ENCODE measurements at regions not wholly inside any gene's neighbourhood (a gene's known extent, or its start where the extent isn't known, plus 50 kb on each side); places are given as distances from the start of the nearest gene placed in this dataset.
"Not testable (repeated sequence)": the region's sequence is repeated elsewhere in the genome, so short reads cannot be mapped to it uniquely, and the experiment has no call there.

DNA sequence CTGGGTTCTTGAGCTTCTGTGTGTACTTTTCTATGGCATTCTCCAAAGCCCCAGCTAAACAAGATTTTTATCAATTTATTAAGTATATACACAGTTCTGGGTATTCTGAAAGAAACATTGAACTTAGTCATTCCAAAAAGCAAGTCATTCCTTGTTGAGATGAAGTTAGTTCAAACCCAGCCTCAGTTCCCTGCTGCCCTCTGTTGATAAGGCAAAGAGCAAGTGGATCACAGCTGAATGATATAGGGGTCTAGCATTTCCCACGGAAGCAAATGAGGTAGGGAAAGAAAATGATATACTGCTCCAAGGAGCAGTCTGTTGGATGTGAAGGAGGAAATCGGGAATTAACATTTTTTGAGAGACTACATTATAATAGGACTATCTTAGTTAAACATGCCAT lies 841.8 kb upstream of the TENM4 start:
- DNase-seq = no peak

DNA sequence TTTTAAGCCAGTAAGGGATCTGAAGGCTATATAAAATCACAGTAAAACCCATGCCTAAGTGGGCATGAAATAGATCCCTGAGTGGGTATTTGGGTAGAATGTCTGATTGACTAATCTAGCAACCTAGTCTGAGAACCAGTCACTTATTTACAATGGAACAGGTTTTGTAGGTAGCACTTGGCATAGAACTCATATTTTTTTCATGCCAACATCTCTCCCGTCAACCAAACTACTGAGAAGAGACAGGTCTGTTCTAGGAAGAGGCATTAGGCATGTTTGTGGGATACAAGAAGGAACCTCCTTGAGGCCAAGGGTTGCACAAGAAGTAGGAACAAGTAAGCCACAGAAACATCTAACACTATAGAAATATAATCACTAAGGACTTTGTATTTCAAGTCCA lies 840.4 kb upstream of the TENM4 start:
- no peak for DNase-seq

DNA sequence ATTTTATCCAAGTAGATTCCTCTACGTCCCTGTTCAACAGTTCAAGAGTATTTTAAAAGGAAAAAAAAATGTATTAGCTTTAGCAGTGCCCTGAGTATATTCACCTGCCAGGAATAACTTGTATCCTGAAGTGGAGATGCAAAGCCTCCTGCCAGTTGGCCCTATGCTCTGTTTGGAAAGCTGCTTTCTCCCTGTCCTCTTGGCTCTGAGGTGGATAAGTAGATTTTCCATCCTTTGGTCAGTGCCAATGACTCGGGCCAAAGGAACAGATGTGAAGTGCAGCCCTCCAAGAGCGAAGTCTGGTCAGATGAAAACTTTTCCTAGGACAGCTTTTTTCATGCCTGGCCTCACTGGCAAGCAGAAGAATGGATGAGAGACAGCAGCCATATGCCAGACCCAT lies 839.9 kb upstream of the TENM4 start:
- no peak for DNase-seq

DNA sequence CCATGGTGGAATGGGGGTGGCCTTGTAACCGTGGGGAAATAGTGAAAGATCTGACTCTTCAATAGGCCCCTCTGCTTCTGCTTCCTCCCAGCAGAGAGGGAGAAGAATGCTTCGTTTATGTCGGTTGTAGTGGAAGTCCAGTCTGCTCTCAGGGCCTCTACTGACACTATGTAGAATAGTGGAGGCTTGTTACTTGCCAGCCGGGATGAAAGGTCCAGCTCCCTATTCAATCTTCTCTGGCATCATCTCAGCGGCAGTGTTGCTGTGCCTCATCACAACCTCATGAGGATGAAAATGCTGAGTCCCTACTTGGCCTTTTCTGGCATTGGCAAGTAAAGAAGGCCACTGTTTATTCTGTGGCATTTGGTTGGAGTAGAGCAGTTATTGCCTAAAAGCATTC lies 820.9 kb upstream of the TENM4 start:
- DNase-seq = no peak

DNA sequence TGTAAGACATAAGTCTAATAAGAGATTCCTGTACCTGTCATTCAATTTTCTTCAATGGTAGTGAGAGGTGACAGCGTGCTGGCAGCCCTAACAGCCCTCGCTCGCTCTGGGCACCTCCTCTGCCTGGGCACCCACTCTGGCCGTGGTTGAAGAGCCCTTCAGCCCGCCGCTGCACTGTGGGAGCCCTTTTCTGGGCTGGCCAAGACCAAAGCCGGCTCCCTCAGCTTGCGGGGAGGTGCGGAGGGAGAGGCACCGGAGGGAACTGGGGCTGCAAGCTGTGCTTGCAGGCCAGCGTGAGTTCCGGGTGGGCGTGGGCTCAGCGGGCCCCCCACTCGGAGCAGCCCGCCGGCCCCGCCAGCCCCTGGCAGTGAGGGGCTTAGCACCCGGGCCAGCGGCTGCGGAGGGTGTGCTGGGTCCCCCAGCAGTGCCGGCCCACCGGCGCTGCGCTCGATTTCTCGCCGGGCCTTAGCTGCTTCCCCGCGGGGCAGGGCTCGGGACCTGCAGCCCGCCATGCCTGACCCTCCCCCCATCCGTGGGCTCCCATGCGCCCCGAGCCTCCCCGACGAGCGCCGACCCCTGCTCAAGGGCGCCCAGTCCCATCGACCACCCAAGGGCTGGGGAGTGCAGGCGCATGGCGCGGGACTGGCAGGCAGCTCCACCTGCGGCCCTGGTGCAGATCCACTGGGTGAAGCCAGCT lies 816.6 kb upstream of the TENM4 start:
- DNase-seq = not testable (repeated sequence)

DNA sequence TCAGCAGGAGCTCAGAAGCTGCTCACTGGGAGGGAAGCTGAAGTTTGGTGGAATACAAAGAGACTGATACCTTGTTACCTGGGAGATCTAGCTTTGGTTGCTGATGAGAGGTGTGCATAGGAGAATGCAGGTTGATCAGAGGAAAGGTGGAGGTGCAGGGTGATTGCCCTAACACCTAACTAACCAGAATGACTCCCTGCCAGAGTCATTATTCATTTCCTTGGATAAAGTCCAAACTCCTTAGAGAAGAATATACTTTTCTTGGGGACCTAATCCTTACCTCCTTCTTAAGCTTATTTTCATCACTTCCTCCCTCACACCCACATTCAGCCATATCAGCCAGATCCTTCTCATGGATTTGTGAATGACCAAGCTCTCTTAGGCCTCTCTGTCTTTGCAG lies 814.2 kb upstream of the TENM4 start:
- no peak for DNase-seq

DNA sequence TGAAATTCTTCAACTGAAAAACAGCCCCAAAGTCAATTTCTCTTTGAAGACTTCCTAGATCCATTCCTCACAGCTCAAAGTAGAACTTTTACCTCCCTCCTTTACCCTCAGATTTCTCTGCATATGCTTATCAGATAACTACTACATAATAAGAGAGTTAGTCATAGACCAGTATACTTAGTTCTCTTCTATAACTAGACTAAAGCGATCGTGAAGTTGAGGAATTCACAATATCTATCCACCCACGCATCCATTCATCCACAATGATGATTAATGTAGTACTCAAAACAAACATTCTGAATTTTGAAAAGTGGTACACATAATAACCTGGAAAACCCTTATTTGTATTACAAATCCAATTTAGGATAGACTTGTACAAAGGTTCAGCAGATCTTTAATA lies 800.9 kb upstream of the TENM4 start:
- DNase-seq = no peak

DNA sequence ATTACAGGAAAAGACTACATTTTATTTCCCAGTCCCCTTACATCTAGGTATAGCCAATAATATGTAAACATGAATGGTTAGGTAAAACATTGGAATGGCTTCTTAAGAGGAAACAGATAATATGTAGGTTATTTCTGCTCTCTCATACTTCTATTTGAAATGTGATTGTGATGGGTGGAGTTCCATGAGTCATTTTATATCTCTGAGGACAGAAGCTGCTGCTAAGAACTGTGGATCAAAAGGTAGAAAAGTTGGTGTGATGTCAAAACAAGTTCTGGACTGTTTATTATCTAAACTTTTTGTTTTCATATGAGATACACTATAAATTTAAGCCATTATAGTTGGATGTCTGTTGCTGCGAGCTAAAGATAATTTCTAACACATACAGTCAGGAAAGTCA lies 799.4 kb upstream of the TENM4 start:
- no peak for DNase-seq

DNA sequence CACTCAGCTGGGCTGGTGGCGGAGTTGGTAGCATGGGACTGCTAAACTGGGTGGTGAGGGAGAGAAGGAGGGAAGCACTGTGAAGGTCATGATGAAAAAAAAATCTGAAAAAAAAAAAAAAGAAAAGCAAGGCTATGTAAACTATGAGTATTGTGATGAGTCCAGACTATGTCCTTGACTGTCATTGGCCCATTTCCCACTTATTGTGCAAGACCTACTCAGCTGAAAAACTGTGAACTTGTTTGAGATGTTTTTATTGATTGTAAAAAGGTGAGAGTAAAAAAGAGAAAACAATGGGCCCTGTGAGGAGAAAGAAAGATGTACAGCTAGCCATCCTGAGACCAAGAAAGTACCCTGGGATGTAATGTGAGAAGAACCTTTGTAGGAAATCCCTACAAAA lies 798.4 kb upstream of the TENM4 start:
- no peak for DNase-seq

DNA sequence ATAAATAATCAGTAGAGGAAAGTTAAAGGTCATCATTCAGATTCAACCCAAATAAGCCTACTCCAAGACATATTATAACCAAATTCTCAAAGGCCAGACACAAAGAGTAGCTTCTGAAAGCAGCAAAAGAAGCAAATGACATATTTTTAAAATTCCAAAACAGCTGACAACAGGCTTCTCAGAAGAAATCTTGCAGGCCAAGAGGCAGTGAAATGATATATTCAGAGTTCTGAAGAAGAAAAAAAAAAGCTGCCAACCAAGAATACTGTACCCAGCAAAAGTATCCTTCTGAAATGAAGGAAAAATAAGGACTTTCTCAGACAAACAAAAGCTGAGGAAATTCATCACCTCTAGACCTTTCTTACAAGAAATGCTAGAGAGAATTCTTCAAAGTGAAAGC lies 787.1 kb upstream of the TENM4 start:
- DNase-seq = no peak

DNA sequence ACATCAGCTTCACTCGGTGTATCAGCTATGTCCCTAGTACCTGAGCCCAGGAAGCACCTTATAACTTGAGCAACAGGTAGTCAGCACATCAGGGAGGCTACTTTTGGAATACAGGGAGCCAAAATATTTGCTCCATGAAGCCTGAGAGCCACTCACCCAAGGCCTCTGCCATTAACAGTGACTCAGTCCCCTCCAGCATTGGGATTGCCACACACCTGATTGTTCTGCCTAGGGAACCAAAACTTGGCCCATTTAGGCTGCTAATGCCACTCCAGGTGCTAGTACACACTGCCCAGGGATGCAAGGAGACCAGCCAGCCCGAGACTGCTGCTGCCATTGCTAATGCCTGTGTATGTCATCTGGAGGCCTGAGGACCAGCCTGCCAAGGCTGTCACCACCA lies 773.6 kb upstream of the TENM4 start:
- no peak for DNase-seq

DNA sequence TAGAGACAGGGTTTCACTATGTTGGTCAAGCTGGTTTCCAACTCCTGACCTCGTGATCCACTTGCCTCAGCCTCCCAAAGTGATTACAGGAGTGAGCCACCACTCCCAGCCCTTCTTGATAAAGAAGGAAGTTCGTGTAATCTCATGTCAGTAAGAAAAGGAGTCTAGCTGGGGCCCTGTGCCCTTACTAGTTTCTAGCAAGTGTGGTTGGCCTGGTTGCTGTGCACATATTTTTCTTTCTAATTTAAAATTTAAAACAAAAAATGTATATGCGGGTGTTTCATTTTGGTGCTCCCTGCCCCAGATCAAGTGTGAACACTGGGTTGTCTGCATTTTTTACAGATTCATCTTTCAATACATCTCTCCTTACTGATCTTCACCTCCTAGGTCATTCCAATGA lies 770.8 kb upstream of the TENM4 start:
- DNase-seq = no peak

DNA sequence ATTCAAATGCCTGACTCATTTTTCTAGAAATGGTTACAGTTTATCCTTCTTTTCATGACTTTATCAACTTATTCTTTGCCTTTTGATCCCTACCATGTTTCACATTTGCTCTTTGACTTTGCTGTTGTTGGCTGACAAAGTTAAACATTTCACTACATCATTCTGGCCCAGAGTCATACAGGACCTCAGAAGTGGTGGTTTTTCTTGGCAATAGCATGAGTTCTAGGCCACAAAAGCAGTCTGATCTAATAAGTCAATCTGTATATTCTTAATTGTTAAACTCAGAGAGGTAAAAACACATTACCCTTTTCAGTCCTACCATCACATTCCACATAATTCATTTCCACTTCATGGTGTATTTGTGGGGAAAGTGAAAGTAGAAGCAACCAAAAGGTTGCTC lies 763.2 kb upstream of the TENM4 start:
- DNase-seq = no peak

DNA sequence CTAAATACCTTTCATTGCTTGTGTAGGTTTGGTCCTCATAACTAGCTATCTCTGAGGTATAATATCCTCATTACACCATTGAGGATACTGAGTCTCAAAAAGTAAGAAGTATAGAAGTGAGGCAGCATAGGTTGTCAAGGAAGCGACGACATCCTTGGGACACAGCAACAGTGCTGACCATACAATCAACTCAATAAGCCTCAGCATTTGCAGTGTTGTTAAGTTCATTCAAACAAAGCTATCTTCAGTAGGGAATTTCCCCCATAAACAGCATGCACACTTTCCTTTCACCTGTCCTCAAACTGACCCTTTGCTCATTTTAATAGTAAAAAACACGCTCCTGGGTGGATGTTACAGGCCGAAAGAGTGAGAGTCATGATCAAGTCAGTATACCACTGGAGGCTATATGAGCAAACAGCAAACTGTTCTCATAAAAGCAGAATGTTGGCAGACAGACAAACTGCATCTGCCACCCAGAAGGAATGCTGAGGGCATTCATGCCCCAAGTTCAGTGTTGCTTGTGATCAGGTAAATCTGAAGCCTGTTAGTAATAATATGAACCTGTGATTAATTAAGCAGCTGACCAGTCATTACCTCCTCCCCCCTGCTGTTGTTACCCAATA lies 756.2 kb upstream of the TENM4 start:
- no peak for DNase-seq

DNA sequence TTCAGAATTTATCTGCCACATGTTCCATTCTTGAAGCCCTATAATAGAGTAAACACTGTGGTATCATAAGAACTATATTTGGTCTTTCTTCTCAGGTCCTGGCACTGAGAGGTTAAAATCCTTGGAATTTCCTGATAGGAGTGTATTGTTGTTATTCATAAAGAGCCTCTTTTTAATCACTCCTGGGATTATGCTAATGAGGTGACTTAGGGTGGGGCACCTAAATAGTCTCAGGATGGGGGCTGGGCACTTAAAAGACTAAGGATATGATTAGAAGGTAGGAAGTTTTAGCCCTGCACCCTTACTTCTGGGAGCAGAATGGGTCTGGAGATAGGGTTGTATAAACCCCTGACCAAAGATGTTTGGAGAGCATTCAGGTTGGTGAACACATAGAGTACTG lies 755.2 kb upstream of the TENM4 start:
- DNase-seq = no peak

DNA sequence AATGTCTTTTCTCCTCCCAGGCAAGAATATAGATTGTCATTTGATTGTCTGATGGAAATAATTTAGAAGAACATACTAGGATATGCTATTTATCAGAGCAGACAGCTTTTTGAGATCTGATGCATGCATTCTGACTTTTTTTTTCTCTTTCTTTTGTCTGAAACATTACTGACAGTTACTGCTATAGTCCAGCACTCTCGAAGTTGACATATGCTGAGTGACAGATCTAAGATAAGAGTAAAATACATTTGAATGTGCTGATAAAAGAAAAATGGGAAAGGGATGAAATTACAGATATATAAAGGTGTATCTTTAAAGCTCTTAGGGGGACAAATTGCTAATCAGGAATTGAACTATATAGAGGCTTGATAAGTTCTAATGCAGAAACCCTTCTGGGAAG lies 753.8 kb upstream of the TENM4 start:
- DNase-seq = no peak

DNA sequence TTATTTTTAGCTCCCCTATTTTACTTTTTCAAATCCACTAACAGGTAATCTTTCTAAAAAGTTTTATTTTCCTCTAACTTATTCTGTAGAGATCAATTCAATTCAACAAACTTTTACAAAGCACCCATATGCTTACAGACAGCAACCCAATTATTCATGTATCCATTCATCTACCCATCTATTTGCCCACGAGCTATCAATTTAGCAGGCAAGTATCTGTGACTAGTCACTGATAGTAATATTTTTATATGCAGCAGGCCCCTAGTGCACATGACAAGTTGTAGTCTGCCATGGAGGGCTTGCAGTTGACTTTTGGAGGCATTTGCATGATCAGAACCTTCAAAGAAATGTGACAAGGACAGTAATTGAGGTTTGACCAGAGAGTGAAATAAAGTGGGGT lies 753.2 kb upstream of the TENM4 start:
- DNase-seq = no peak

DNA sequence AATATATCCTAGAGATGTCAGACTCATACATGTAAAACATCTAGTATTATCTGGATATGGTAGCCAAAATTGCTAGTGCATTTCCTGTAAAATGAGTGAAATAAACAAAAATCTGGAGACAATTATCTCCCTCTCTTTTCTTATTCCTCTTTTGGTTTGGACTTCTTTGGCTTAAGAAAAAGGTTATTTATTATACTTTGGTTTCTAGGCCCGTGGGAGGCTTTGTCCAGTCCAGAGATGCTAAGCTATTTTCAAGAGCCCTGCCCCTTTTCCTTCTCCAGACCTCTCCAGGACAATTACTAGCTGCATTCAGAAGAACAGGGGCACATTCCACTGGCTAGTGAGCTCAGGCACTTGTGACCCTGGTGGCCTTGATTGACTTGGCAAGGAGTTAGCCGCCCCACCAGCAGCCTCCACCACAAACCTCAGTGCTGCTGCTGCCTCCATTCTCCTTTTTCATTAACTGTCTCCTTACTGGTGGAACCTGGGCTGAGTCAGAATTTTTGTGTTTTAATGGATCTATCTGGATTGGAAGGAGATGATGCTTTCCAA lies 747.3 kb upstream of the TENM4 start:
- no peak for DNase-seq

DNA sequence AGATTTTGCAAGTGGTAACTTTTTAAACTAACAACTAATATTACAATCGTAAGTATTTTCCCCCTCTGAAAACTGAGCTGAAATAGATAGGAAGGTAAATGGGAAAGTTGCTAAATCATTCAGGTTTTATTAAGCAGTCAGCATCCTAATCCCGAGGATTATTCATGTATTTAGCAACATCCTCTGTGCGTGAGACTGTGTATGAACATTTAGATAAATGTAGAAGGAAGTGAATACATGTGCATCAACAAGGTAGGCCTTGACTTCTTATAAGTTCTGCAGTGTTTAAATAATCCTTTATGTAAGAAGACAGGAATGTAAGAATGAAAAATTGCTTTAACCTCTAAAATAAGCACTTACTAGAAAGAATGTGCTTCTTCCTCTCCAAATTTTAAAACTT lies 745.9 kb upstream of the TENM4 start:
- no peak for DNase-seq

DNA sequence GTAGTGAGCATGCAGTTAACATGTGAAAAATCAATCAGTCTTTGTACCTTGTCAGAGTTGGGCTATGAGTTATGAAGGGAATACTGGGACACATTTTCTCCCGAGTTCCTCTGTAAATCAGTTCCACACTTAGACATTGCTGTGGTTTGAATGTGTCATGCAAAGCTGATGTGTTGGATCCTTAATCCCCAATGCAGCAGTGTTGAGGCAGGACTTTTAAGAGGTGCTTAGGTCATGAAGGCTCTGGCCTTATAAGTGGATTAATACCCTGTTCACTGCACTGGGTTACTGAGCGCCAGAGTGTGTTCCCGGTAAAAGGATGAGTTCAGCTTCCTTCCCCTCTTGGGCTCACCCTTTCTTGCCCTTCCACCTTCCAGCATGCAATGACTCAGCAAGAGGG lies 742.1 kb upstream of the TENM4 start:
- DNase-seq = no peak

DNA sequence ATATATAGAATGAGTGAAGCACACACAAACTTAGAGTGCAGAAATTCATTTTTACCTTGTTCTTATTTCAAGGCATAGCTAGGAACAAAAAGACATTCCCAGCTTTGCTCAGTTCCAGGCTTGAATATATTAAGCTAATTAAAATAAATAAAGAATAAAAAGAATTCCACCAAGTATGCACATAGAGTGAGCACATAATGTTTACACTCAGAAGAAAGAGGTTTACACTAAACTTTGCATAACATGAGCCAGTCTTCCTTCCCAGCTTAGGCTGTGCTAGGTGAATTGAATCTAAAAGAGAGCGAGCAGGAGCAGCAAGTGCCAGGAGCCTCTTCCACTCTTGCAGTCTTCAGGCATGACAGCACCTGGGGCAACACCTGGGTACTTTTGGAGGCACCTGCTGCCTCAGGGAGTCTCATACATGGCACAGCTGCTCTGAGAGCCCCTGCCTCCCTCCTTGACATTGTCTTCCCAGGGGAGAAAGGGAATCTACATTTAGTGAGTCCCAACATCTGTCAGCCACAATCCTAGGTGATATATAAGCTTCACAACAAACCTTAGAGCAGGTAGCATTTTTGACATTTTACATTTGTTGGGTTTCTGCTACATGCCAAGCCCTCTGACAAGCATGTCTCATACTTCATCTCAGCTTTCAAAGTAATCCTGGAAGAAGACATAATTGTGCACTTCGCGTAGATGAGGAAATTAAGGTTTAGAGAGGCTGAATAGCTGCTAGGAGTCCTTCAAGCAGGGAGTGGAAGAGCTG lies 732.7 kb upstream of the TENM4 start:
- DNase-seq = no peak

DNA sequence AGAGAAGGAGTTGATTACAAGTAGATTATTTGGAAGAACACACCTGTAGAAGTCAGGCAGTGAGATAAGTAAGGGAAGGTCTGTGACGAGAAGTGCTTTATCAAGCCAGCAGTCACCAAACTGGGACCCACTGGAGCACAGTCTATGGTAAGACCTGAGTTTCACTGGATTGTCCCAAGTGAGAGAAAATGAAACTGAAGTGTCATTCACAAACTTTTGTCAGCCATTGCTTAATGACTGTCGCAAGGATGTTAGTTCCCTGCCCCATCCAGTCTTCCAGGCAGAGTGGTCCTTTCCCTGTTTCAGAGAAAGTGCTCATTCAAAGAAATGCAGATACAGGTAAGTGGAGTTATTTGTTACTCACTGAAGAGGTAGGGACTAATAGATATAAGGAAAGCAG lies 728.0 kb upstream of the TENM4 start:
- DNase-seq = no peak

DNA sequence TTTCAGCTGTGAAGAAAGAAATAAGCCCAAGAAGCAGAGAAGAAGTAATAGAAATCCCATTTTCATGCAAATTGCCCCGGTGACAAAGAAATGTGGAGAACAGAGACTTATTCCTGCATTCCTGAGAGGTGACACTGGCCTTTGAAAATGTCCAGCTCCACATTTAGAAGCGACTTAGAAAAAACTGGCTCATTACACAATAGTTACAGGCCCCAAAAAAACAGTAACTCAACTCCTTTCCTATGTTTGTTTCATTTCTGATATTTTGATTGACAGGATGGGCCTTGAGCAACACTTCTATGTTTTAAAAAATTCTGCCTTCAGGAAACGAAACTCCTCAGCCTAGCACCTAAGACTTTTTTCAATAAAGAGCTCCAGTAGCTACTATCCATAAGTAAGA lies 726.9 kb upstream of the TENM4 start:
- no peak for DNase-seq

DNA sequence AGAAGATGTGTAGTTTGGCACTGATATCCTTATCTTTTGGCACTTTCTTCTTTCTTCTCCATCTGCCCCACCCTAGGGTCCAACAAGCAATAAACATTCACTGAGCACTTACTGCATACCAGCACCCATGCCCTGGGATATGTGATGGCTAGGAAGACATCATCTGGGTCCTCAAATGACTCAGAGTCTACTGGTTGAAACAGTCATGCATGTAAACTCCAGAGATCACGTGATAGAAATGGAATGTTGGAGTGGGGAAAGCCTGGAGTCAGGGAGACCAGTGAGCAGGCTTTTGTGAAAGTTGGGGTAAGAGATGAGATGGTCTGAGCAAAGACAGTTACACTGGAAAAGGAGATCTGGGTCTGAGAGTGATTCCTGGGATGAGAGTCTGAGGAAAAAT lies 724.9 kb upstream of the TENM4 start:
- DNase-seq = no peak
